HG03066 (cell line): ENCODE measurements at regions not wholly inside any gene's neighbourhood (a gene's known extent, or its start where the extent isn't known, plus 50 kb on each side); places are given as distances from the start of the nearest gene placed in this dataset.
"Not testable (repeated sequence)": the region's sequence is repeated elsewhere in the genome, so short reads cannot be mapped to it uniquely, and the experiment has no call there.

Experiments
- ATAC-seq: cut with Tn5 transposase; IDR thresholded peaks from one replicate; pipeline ENCODE4 v1.9.1; 2021; ENCODE audit warnings: low read depth; ENCODE audit not compliant: unreplicated experiment

- ATAC-seq = not testable (repeated sequence)
Observed at GRCh38 chr1:120656116-120656515, 67.6 kb upstream of the NBPF26 start.

GRCh38 chr1:120657804-120658203 lies 65.9 kb upstream of the NBPF26 start:
- not testable (repeated sequence) for ATAC-seq

GRCh38 chr1:120658622-120659021 lies 65.1 kb upstream of the NBPF26 start:
- not testable (repeated sequence) for ATAC-seq

GRCh38 chr1:120659133-120659532 lies 64.6 kb upstream of the NBPF26 start:
- not testable (repeated sequence) for ATAC-seq

- ATAC-seq = not testable (repeated sequence)
Observed at GRCh38 chr1:120664376-120665249, 59.1 kb upstream of the NBPF26 start.

GRCh38 chr1:120665250-120665577 lies 58.5 kb upstream of the NBPF26 start:
- not testable (repeated sequence) for ATAC-seq

- ATAC-seq = not testable (repeated sequence)
Observed at GRCh38 chr1:120668187-120668586, 55.6 kb upstream of the NBPF26 start.
